HG02588 (cell line): ENCODE measurements at regions not wholly inside any gene's neighbourhood (a gene's known extent, or its start where the extent isn't known, plus 50 kb on each side); places are given as distances from the start of the nearest gene placed in this dataset.

Source experiments
- ATAC-seq: cut with Tn5 transposase; IDR thresholded peaks from one replicate; pipeline ENCODE4 v1.9.1; 2021; ENCODE audit warnings: mild to moderate bottlenecking, moderate library complexity; ENCODE audit not compliant: unreplicated experiment

- no peak for ATAC-seq
These were observed 54.4 kb downstream of the NIBAN1 start for GRCh38 chr1:184919892-184920291.

- ATAC-seq: no peak
These were observed 58.7 kb downstream of the NIBAN1 start for GRCh38 chr1:184915463-184916090.

- no peak for ATAC-seq
These were observed 60.2 kb downstream of the NIBAN1 start for GRCh38 chr1:184914149-184914548.

- no peak for ATAC-seq
These were observed 61.9 kb downstream of the NIBAN1 start for GRCh38 chr1:184912392-184912791.

- no peak for ATAC-seq
These were observed 62.5 kb downstream of the NIBAN1 start for GRCh38 chr1:184911830-184912229.

GRCh38 chr1:184911103-184911745, 63.1 kb downstream of the NIBAN1 start:
- ATAC-seq: no peak

GRCh38 chr1:184910691-184911091, 63.6 kb downstream of the NIBAN1 start:
- ATAC-seq: no peak

GRCh38 chr1:184910005-184910404, 64.3 kb downstream of the NIBAN1 start:
- ATAC-seq: no peak

- no peak for ATAC-seq
These were observed 65.3 kb downstream of the NIBAN1 start for GRCh38 chr1:184909019-184909418.

- no peak for ATAC-seq
These were observed 65.8 kb downstream of the NIBAN1 start for GRCh38 chr1:184908506-184908905.

GRCh38 chr1:184907500-184907899, 66.8 kb downstream of the NIBAN1 start:
- ATAC-seq: no peak

- no peak for ATAC-seq
These were observed 67.5 kb downstream of the NIBAN1 start for GRCh38 chr1:184906761-184907160.

- ATAC-seq: no peak
These were observed 68.5 kb downstream of the NIBAN1 start for GRCh38 chr1:184905601-184906322.

- ATAC-seq: no peak
These were observed 71.1 kb downstream of the NIBAN1 start for GRCh38 chr1:184903111-184903692.

GRCh38 chr1:184900507-184900906, 73.8 kb downstream of the NIBAN1 start:
- no peak for ATAC-seq

- no peak for ATAC-seq
These were observed 78.3 kb downstream of the NIBAN1 start for GRCh38 chr1:184896000-184896399.

- no peak for ATAC-seq
These were observed 79.2 kb downstream of the NIBAN1 start for GRCh38 chr1:184895086-184895485.

- no peak for ATAC-seq
These were observed 80.6 kb downstream of the NIBAN1 start for GRCh38 chr1:184893695-184894094.

- ATAC-seq: peak; percentile 72
These were observed 82.2 kb downstream of the NIBAN1 start for GRCh38 chr1:184892116-184892515.

- no peak for ATAC-seq
These were observed 82.9 kb downstream of the NIBAN1 start for GRCh38 chr1:184891440-184891839.

- ATAC-seq: no peak
These were observed 83.8 kb downstream of the NIBAN1 start for GRCh38 chr1:184890539-184890973.

- no peak for ATAC-seq
These were observed 84.4 kb downstream of the NIBAN1 start for GRCh38 chr1:184889902-184890301.
